ENCODE measurements at regions not wholly inside any gene's neighbourhood (a gene's known extent, or its start where the extent isn't known, plus 50 kb on each side); places are given as distances from the start of the nearest gene placed in this dataset.
"Not testable (repeated sequence)": the region's sequence is repeated elsewhere in the genome, so short reads cannot be mapped to it uniquely, and the experiment has no call there.

DNA sequence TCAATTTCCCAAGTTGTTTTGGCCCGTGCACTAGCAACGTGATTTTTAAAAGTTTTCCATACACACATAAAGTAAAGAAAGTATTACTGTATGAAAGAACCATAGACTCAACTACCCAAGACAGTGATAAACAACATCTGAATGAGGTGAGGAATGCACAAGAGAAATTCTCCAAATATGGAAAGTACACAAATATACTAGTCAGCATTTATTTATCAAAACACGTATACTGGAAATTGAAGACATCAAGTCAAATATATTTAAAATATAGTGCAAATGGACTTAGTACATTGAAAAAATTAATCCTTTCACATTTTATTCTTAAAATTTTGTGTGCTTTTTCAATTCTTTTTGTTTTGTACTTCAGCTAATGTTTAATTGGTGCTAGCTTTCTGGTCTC lies 143.6 kb downstream of the ARL4A start:
- DNase-seq, result no peak
- Histone ChIP-seq H3K36me3 (replicated peaks; ENCODE audit: control insufficient read depth, insufficient read depth, low read length) (no peaks in the 10 kb centered on the region), H3K4me3 (ENCODE audit: insufficient read depth, low read depth, low read length) (no peak overlapping the region), H3K27me3 (ENCODE audit: control insufficient read depth, insufficient read depth, low read length) (no peaks in the 10 kb centered on the region)

DNA sequence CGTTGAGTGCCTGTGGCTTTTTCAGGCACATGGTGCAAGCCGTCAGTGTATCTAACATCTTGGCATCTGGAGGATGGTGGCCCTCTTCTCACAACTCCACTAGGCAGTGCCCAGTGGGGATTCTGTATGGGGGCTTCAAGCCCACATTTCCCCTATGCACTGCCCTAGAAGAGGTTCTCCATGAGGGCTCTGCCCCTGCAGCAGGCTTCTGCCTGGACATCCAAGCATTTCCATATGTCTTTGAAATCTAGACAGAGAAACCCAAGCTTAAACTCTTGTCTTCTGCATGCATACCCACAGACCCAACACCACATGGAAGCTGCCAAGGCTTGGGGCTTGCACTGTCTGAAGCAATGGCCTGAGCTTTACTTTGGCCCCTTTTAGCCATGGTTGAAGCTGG lies 146.4 kb downstream of the ARL4A start:
- no peak overlapping the region for H3K4me3 ChIP-seq (ENCODE audit: insufficient read depth, low read depth, low read length)
- no peaks in the 10 kb centered on the region for H3K27me3 ChIP-seq (ENCODE audit: control insufficient read depth, insufficient read depth, low read length)
- no peak for DNase-seq
- H3K36me3 ChIP-seq (replicated peaks; ENCODE audit: control insufficient read depth, insufficient read depth, low read length), result no peaks in the 10 kb centered on the region

DNA sequence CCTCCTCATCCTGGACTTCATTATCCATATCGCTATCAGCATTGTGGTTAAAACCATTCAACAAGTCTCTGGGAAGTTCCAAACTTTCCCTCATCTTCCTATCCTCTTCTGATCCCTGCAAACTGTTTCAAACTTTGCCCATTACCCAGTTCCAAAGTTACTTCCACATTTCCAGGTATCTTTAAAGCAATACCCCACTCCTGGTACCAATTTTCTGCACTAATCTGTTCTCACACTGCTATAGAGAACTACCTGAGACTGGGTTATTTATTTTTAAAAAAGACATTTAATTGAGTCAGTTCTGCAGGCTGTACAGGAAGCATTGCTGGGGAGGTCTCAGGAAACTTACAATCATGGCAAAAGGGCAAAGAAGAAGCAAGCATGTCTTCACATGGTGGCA lies 147.3 kb downstream of the ARL4A start:
- no peak for DNase-seq
- no peaks in the 10 kb centered on the region for H3K36me3 ChIP-seq (replicated peaks; ENCODE audit: control insufficient read depth, insufficient read depth, low read length)
- H3K27me3 ChIP-seq (ENCODE audit: control insufficient read depth, insufficient read depth, low read length), result no peaks in the 10 kb centered on the region
- no peak overlapping the region for H3K4me3 ChIP-seq (ENCODE audit: insufficient read depth, low read depth, low read length)

DNA sequence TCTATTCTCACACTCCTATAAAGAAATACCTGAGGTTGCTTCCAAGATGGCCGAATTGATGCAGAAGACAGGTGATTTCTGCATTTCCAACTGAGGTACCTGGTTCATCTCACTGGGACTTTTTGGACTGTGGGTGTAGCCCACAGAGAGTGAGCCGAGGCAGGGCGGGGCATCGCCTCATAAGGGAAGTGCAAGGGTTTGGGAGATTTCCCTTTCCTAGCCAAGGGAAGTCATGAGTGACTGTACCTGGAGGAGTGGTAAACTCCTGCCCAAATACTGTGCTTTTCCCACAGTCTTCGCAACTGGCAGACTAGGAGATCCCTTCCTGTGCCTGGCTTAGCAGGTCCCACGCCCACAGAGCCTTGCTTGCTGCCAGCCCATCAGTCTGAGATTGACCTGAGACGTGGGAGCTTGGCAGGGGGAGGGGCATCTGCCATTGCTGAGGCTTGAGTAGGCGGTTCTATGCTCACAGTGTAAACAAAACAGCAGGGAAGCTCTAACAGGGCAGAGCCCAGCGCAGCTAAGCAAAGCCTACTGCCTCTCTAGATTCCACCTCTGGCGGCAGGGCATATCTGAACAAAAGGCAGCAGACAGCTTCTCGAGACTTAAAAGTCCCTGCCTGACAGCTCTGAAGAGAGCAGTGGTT lies 152.2 kb downstream of the ARL4A start:
- no peaks in the 10 kb centered on the region for H3K36me3 ChIP-seq (replicated peaks; ENCODE audit: control insufficient read depth, insufficient read depth, low read length)
- no peaks in the 10 kb centered on the region for H3K27me3 ChIP-seq (ENCODE audit: control insufficient read depth, insufficient read depth, low read length)
- no peak for DNase-seq
- peak overlapping the region; percentile 1; the same call in 1 of the 2 replicates for H3K4me3 ChIP-seq (ENCODE audit: insufficient read depth, low read depth, low read length)

DNA sequence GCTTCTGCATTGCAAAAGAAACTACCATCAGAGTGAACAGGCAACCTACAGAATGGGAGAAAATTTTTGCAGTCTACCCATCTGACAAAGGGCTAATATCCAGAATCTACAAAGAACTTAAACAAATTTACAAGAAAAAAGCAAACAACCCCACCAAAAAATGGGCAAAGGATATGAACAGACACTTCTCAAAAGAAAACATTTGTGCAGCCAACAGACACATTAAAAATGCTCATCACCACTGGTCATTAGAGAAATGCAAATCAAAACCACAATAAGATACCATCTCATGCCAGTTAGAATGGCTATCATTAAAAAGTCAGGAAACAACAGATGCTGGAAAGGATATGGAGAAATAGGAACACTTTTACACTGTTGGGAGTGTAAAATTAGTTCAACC lies 157.3 kb downstream of the ARL4A start:
- not testable (repeated sequence) for DNase-seq; H3K36me3 ChIP-seq (replicated peaks; ENCODE audit: control insufficient read depth, insufficient read depth, low read length); H3K4me3 ChIP-seq (ENCODE audit: insufficient read depth, low read depth, low read length); H3K27me3 ChIP-seq (ENCODE audit: control insufficient read depth, insufficient read depth, low read length)

DNA sequence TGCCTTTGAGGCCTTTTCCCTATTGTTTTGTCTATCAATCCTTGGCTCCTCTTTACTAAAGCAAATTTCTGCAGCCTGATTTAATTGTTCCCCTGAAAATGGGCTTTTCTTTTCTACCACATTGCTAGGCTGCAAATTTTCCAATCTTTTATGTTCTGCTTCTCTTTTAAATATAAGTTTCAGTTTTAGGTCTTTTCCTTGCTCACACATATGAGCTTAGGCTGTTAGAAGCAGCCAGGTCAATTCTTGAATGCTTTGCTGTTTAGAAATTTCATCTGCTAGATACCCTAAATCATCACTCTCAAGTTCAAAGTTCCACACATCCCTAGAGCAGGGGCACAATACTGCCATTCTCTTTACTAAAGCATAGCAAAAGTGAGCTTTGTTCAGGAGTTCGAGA lies 159.6 kb downstream of the ARL4A start:
- no peaks in the 10 kb centered on the region; the same call in 1 of the 2 replicates for H3K36me3 ChIP-seq (replicated peaks; ENCODE audit: control insufficient read depth, insufficient read depth, low read length)
- no peak overlapping the region for H3K4me3 ChIP-seq (ENCODE audit: insufficient read depth, low read depth, low read length)
- no peaks in the 10 kb centered on the region for H3K27me3 ChIP-seq (ENCODE audit: control insufficient read depth, insufficient read depth, low read length)
- DNase-seq, result no peak

DNA sequence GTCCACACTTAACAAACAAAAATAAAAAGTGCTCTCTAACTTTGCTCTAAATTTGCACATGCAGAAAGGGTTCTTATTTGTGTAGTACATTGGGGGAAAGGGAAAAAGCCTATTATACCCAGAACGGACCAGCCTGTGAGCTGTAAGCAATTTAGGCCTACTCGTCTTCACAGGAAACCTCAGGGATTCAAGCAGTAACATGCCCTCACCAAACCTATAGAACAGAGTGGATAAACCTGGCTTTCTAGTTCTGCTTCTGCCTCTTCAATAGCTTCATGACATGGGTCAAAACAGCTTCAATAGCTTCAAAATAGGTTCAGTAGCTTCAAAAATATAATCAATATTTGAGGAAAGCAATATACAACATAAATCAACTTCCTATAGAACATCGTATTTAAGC lies 163.7 kb downstream of the ARL4A start:
- no peak for DNase-seq
- Histone ChIP-seq H3K36me3 (replicated peaks; ENCODE audit: control insufficient read depth, insufficient read depth, low read length) (no peaks in the 10 kb centered on the region; the same call in 1 of the 2 replicates), H3K4me3 (ENCODE audit: insufficient read depth, low read depth, low read length) (no peak overlapping the region), H3K27me3 (ENCODE audit: control insufficient read depth, insufficient read depth, low read length) (no peaks in the 10 kb centered on the region)

DNA sequence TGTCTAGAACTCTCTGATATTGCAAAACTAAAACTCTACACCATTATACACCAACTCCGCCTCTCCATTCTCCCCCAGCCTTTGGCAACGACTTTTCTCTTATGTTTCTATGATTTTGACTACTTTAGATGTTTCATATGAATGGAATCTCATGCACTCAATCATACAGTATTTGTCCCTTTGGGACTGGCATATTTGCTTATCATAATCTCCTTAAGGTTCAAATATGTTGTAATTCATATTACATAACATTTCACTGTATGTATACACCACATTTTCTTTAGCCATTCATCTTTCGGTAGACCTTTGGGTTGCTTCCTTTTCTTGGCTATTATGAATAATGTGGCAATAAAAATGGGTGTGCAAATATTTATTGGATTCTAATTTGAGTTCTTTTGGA lies 164.4 kb downstream of the ARL4A start:
- Histone ChIP-seq H3K36me3 (replicated peaks; ENCODE audit: control insufficient read depth, insufficient read depth, low read length) (no peaks in the 10 kb centered on the region), H3K4me3 (ENCODE audit: insufficient read depth, low read depth, low read length) (no peak overlapping the region), H3K27me3 (ENCODE audit: control insufficient read depth, insufficient read depth, low read length) (no peaks in the 10 kb centered on the region)
- DNase-seq, result no peak

DNA sequence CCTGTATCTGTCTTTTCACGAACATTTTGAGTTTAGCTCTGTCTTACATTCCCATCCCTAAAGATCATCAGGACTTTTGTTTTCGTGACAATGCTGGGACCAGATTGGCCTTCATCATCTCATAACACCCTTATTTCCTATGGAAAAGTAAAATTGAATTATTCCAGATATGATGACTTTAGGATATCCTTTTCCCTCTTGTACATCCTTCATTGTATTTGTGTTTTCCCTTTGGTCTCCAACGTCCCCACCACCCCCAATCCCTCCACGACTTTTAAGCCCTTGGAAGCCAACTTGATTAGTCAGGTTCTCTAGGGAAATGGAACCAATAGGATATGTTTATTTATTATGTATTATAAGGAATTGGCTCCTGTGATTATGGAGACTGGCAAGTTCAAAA lies 167.6 kb downstream of the ARL4A start:
- Histone ChIP-seq H3K27me3 (ENCODE audit: control insufficient read depth, insufficient read depth, low read length) (no peaks in the 10 kb centered on the region), H3K4me3 (ENCODE audit: insufficient read depth, low read depth, low read length) (no peak overlapping the region), H3K36me3 (replicated peaks; ENCODE audit: control insufficient read depth, insufficient read depth, low read length) (no peaks in the 10 kb centered on the region)
- DNase-seq, result no peak

DNA sequence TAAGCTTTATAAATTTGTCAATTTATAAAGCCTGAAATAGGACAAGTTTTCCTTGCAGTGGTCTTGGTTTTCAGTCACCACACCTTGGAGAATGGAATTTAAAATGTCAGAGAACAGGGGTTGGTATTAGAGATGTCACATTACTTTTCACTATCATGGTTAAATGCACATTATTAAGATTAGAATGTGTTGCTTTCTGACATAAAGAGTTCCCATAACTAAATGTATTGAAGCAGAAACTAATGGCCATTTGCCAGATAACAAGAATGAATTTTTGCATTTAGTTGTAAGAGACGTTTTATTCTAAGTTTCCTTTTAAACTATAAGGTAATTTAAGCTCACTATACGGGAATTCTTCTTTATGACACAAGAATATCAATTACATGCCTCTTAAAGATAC lies 172.3 kb downstream of the ARL4A start:
- Histone ChIP-seq H3K4me3 (ENCODE audit: insufficient read depth, low read depth, low read length) (no peak overlapping the region), H3K36me3 (replicated peaks; ENCODE audit: control insufficient read depth, insufficient read depth, low read length) (no peaks in the 10 kb centered on the region), H3K27me3 (ENCODE audit: control insufficient read depth, insufficient read depth, low read length) (no peaks in the 10 kb centered on the region)
- DNase-seq, result no peak

DNA sequence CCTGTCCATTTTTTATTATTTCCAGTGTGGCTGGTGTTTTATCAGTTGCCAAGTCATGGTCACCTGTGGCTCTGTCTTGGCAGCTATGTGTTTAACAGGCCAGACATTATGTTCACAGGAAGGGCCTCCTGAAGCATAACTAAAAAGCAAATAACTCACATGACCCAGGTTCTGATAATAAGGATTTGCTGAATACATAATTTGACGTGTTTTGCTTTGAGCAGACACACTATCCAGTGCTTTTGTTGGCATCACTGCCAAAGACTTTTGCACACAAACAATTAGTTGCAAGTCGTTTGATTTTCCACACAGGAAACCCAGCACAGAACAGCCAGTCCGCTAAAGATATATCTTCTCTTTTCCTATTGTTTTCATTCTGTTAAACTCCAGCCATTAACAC lies 173.6 kb downstream of the ARL4A start:
- no peaks in the 10 kb centered on the region for H3K36me3 ChIP-seq (replicated peaks; ENCODE audit: control insufficient read depth, insufficient read depth, low read length)
- H3K4me3 ChIP-seq (ENCODE audit: insufficient read depth, low read depth, low read length), result no peak overlapping the region
- no peaks in the 10 kb centered on the region for H3K27me3 ChIP-seq (ENCODE audit: control insufficient read depth, insufficient read depth, low read length)
- no peak for DNase-seq

DNA sequence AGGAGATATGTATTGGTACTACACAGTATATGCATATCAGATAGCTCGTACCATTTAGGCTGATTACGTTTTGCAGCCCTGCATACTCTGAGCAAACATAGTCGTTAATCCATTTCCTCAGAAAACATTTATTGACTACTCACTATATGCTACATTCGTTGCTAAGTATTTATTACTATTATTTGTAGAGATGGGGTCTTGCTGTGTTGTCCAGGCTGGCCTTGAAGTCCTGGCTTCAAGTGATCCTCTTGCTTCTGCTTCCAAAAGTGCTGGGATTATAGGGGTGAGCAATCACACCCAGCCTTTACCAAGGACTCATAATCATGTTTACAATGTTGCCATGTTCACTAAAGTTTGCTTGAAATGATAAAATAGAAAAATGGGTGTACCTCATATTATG lies 174.7 kb downstream of the ARL4A start:
- no peak overlapping the region for H3K4me3 ChIP-seq (ENCODE audit: insufficient read depth, low read depth, low read length)
- H3K36me3 ChIP-seq (replicated peaks; ENCODE audit: control insufficient read depth, insufficient read depth, low read length), result no peaks in the 10 kb centered on the region
- no peak for DNase-seq
- no peaks in the 10 kb centered on the region for H3K27me3 ChIP-seq (ENCODE audit: control insufficient read depth, insufficient read depth, low read length)

DNA sequence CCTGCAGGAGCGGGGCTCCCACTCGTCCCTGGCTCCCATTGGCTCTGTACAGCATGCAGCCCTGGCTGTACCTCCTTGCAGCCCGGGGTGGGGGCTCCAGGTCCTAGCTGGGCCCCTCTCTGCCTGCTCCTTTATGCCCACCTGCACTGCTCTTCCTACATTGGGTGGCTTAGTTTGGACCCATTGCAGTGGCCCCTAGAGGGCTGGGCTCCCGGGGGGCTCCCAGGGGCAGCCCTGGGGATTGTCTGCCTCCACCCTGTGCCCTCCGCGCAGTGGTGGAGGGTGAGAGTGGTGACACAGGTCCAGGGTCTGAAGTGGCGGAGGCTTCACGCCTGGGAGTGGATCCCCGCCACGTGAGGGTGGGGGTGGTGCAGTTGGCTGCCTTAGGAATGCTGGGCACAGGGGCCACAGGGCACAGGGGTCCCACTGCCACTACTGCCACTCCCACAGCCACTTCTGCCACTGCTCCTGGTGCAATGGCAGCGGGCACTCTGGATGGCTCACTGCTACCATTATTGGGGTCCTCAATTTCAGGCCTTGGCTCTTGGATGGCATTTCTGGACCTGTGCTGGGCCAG lies 177.1 kb downstream of the ARL4A start:
- no peak for DNase-seq
- Histone ChIP-seq H3K27me3 (ENCODE audit: control insufficient read depth, insufficient read depth, low read length) (no peaks in the 10 kb centered on the region), H3K36me3 (replicated peaks; ENCODE audit: control insufficient read depth, insufficient read depth, low read length) (no peaks in the 10 kb centered on the region), H3K4me3 (ENCODE audit: insufficient read depth, low read depth, low read length) (no peak overlapping the region)

DNA sequence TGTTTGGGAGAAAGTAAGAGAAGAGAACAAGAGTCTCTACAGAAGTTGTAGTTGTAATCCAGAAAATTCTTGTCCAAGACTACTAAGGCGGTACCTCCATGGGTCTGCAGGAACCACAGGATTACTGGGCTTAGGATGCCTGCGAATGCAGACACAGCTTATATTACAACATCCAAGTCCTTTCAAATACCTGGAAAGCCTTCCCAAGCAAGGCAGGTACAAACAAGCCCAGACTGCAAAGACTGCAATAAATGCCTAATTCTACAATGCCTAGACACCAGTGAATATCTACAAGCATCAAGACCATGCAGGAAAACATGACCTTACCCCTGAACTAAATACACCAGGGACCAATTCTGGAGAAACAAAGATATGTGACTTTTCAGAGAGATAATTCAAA lies 178.2 kb downstream of the ARL4A start:
- Histone ChIP-seq H3K36me3 (replicated peaks; ENCODE audit: control insufficient read depth, insufficient read depth, low read length) (no peaks in the 10 kb centered on the region), H3K4me3 (ENCODE audit: insufficient read depth, low read depth, low read length) (no peak overlapping the region), H3K27me3 (ENCODE audit: control insufficient read depth, insufficient read depth, low read length) (no peaks in the 10 kb centered on the region)
- no peak for DNase-seq

DNA sequence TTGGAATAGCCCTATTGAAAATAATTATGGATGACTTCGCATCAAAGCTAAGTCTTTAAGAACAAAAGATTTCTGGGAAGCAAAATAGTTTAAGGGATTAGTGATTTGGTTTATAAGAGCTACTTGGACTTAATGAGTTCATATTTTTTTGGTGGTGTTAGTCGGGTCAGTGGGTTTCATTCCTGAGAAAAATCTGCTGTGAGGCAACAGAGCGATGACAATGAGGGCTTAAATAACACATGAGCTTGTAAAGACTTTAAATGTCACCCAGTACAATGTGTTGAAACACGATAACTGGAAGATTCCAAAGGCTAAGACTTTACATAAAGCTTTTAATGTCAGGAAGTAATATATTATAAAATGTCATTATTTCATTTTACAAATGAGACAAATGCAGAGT lies 178.8 kb downstream of the ARL4A start:
- no peak overlapping the region for H3K4me3 ChIP-seq (ENCODE audit: insufficient read depth, low read depth, low read length)
- no peaks in the 10 kb centered on the region for H3K36me3 ChIP-seq (replicated peaks; ENCODE audit: control insufficient read depth, insufficient read depth, low read length)
- no peak for DNase-seq
- no peaks in the 10 kb centered on the region for H3K27me3 ChIP-seq (ENCODE audit: control insufficient read depth, insufficient read depth, low read length)

DNA sequence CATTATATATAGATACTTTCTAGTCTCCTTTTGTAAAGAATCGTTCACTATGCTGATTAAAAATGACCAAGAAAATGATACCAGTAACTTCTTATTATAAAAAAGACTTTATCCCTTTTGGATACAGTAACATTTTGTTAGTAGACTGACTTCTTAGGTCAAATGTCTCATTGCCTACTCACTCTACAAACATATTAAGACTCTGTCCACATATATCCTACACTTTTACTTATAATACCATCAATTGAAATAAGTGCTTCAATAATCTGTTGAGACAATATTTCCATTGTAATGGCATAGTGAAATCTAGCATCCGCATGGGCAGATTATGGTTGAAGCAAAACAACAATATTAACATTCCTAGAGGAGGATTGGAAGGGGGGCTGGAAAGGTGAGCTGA lies 180.6 kb downstream of the ARL4A start:
- DNase-seq, result no peak
- Histone ChIP-seq H3K4me3 (ENCODE audit: insufficient read depth, low read depth, low read length) (no peak overlapping the region), H3K27me3 (ENCODE audit: control insufficient read depth, insufficient read depth, low read length) (no peaks in the 10 kb centered on the region), H3K36me3 (replicated peaks; ENCODE audit: control insufficient read depth, insufficient read depth, low read length) (no peaks in the 10 kb centered on the region)

Measured in H7 (cell line).